ENCODE measurements at regions not wholly inside any gene's neighbourhood (a gene's known extent, or its start where the extent isn't known, plus 50 kb on each side); places are given as distances from the start of the nearest gene placed in this dataset.

DNA sequence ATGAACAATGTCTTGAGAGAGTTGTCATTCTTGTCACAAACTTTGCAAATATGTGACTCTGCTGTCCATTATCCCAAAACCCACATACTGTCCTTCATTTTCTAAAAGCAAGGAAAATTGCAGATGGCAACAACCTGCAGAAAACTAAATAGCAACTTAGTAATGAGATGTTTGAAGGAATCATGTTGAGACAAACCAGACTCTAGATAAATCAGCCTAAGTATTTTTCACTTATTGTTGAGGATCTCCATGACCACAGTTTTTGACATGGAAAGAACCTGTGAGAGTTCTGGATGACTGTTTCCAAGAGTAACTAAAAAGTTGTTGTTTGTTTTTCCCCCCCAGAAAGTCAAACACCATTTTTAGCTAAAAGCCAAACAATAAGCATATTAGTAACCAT, 535.2 kb upstream of the ZNF608 start:
- no peak for DNase-seq (ENCODE audit: low spot score)

DNA sequence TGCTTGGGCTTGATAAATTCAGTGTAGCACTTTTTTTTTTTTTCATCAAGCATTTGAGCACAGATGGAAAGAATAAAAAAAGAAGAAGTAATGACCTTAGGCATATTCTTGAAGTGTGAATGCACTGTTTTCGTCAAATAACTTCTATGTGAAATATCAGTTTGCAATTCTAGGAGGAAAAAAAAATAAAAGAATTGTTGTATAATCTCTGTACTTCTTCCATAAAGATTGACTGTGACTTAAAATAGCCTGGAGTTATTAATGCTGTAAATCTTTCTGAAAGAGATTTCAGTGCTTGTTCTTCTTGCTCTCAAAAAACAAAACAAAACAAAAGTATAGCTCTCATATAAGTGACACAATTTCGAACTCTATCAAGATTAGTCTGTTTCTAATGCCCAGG, 536.9 kb upstream of the ZNF608 start:
- DNase-seq (ENCODE audit: low spot score) = no peak

DNA sequence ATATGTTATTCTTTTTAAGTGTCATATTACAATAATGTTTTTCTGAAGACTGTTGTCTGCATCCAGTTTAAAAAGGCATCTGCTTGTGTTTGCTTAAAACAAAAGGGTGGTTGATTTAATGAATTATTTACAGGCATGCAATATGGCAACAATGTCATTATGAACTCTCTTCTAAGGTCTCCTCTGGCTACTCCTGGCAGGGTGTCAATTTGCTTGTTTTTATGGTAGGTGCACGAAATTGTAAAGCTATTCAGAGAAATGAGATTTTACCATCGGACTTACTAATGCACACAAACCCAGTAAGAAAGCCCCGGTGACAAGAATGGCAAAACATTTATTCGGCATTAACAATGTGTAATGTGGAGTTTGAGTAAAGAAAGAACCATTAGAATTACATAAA, 539.8 kb upstream of the ZNF608 start:
- DNase-seq (ENCODE audit: low spot score) = no peak

DNA sequence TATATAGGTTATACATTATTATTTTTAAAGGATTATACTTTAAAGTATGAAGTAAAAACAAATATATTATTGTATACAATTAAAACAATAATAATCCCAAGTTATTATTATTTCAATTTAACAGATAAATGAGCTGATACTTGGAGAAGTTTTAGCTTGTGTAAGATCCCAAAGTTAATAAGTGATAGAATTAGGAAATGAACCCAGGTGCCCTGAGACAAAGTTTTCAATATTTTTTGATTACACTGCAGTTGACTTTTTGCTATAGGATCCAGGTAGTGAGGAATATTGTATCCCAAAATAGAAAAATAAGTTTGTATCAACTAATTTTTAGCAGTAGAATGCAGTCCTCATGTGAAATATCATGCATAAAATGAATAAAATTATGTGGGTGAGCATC, 543.2 kb upstream of the ZNF608 start:
- DNase-seq (ENCODE audit: low spot score) = no peak

DNA sequence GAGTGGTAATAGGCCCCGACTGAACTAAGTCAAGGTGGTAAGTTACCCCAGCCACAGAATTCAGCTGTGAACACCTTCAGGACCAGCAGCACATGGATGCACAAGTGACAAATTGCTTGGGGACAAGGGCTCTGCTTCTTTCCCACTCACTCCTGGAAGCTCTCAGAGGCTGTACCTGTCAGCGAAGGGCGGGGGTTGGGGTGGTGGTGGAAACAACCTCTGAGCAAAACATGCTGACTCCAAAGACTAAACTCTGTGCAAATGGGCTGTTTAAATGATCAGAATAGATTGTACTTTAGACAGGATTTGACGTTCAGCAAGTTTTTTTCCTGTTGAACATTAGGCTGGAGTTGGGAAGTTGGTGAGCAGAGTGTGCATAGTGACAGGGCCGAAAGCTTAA, 544.5 kb upstream of the ZNF608 start:
- no peak for DNase-seq (ENCODE audit: low spot score)

DNA sequence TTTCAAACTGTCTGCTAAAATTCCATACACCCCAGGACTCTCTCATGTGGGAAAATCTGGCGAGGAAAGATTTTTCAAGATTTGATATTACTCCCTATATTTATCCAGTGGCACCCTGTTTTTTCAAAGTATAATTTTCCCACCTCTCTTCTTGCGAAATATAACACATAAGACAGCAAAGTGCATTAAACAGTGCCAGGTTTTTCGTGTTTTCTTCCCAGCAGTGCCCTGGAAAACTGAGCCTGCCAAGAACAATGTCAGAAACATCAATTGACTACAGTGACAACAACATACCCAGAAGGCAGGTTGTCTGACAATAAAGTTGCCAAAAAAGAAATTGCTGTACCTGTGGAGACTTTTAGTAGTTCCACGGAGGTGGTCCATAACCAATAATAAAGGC, 545.0 kb upstream of the ZNF608 start:
- DNase-seq (ENCODE audit: low spot score) = no peak

DNA sequence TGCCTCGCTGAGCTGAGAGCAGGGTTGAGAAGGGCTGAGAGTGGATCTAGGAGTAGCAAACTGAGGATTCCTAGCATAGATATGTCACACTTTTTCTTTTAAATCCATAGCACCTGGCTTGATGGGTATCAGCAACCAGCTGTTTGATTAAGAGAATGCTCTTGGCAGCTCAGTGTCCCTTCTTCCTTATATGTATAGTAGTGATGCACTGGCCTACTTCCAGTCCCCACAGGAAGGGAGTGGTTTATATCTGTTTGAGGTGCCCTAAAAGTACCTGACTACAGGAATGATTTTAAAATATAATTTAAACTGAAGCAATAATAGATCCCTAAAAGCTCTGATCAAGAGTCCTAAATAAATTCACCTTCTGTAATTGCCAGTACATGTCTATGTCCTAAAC, 546.8 kb upstream of the ZNF608 start:
- DNase-seq (ENCODE audit: low spot score) = no peak

DNA sequence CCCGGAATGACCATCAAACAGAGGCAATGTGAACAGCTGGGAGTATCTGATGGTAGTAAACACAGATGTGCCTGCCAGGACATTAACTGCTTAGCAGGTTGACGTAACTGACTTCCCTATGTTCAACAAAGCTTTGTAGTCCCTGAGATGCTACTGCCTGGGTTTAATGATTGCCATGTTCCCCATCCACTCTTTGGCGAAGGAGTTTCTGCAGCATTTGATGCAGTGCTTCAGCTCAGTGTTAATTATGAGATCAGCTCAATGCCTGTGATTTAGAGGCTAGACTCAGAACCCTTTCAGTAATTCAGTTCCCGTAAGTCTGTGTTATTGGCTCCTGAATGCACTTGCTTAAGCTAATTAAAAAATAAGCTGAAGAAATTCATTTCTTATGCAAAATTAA, 547.3 kb upstream of the ZNF608 start:
- no peak for DNase-seq (ENCODE audit: low spot score)

DNA sequence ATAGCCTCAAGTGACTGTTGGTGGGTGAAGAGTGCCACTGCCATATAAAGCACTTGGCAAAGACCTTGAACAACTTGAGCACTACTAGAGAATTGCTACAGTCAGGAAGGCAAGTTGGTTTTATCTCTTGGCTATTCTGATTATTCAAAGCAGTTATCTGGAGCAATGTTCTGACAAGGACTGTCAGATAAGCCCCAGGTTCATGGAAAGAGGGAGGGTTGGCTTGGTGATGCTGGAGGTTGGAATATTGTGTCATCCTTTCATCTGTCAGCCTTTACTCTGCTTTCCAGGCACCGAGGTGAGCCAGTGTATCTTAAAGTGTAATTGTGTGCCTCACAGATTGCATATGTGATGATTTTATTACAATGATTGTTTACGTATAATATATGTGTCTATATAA, 548.4 kb upstream of the ZNF608 start:
- DNase-seq (ENCODE audit: low spot score) = no peak

DNA sequence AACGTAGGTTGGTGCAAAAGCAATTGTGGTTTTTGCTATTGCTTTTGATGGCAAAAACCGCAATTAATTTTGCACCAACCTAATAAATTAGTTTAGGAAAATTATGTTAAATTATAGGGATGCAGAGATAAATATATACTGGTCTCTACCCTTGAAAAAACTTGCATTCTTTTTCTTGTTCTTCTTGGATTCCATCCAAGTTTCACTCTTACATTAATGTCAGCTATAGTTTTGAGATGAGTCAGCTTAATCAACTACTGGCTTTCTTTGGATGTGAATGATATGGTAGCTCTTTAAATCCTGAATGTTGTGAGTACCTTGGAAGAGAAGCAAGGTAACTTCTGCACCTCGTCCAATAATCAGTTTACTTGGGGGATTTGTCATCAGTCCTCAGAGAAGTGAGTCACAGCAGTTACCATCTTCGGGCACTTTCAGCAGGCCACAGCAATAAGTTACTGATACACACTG, 549.0 kb upstream of the ZNF608 start:
- DNase-seq (ENCODE audit: low spot score) = no peak

DNA sequence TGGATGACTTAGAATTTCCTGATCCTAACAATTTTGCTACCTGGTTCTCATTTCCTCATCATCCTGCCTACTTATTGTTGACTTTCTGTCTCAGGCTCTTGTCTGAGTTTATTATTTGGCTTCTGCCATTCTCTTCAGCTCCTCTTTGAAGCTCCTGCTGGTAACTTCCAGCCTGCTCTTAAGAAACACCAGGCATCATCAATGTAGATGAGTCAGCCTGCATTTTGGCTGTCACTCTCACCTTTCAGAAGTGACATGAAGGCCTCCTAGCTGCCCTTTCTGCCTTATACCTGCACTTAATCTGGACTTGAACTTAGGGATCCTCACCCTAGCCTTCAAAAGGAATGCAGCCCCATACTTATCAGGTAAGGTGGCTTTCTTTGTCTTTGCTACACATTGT, 551.8 kb upstream of the ZNF608 start:
- no peak for DNase-seq (ENCODE audit: low spot score)

DNA sequence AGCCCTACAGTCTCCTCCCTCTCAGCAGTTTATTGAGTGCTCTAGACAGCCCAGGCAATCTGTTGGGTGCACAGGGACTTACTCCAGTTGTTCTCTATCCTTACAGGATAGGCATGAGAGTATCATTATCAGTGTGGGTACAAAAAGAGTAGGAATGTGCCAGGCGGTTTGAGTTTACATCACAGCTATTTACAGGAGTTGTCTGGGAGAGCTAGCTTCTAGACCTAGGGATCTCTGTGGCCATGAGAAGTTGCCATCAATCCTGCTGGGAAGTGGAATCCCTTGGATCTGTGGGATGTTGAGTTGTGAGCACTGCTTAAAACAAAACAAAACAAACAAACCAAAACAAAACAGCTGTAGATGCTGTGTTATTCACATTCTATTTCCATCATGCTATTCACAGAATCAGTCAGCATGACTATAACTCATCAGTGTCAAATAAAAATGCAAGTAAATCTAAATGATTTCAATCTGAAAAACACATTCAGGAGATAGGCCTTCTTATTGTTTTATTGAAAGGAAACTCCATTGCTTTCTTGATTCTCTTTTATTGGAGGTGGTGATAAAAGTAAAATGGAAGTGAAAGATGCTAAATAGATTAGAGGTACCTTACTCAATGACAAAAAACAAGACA, 552.4 kb upstream of the ZNF608 start:
- DNase-seq (ENCODE audit: low spot score) = no peak

DNA sequence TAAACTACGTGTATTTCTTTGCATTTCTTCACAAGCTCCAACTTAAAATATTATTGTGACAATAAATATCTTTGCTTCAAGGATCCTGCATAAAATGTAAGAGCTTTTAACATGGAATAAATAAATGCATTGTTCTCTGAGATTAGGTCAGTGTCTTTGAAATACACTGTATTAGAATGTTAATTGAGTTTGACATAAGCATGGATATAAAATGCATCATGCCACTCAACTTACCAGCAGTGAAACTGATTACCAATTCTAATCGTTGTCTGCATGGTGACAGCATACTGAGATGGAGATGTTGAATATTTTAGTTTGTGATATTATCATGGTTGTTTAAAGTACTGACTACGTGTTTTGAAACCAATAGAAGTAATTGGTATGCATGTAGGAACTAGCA, 555.3 kb upstream of the ZNF608 start:
- DNase-seq (ENCODE audit: low spot score) = no peak

DNA sequence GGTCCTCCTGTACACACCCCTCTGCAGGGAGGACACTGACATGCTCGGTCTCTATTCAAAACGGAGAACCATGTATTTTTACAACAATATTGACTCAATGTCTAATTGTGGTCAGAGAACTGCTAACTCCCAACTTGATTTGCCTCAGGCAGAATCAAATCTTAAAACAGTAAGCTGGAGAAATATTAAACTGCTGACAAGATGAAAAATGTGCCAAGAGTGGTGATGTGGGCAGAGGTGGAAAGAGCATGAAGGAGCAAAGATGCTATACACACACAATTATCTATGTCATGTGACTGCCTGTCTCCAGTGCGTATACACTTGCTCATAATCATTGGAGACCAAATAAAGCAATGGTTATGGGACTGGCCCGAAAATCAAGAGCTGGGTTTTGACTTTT, 556.1 kb upstream of the ZNF608 start:
- no peak for DNase-seq (ENCODE audit: low spot score)

DNA sequence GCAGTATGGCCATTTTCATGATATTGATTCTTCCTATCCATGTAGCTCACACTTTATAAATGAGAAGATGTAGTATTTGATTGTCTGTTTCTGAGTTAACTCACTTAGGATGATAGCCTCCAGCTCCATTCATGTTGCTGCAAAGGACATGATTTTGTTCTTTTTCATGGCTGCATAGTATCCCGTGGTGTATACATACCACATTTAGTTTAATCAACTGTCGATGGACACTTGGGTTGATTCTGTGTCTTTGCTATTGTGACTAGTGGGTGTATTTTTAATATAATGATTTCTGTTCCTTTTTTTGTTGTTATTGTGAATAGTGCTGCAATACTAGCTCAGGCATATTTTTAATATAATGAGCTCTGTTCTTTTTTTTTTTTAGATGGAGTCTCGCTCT, 560.3 kb upstream of the ZNF608 start:
- DNase-seq (ENCODE audit: low spot score) = no peak

DNA sequence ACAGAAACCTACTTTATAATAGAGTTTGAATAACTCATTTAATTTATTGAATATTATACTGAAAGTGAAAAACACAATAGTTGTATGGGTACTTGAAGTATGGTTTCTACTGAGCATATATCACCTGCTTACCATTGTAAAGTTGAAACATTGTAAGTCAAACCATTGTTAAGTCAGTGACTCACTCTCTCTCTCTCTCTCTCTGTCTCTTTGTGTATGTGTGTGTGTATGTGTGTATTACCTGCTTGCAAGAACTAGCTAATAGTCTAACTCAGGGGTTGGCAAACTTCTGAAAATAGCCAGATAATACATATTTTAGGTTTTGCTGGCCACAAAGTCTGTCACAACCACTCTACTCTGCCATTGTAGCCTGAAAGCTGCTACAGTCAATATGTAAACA, 564.3 kb upstream of the ZNF608 start:
- no peak for DNase-seq (ENCODE audit: low spot score)

DNA sequence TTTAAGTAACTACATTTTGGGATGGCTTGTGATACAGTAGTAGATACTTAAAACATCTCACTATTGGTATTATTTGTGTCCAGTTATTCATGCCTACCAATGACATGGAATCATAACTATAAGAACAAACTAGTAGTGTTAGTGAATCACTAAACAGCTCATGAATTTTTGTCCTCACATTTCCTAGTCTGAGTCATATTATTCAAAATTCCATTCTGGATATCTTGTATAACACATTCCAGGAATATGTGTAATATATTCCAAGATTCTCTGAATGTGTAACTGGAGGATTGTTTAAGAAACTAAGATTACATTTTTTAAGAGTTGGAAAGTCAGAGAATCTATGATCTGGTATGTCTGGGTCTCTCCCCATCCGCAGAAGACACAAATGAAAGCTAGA, 565.3 kb upstream of the ZNF608 start:
- no peak for DNase-seq (ENCODE audit: low spot score)

DNA sequence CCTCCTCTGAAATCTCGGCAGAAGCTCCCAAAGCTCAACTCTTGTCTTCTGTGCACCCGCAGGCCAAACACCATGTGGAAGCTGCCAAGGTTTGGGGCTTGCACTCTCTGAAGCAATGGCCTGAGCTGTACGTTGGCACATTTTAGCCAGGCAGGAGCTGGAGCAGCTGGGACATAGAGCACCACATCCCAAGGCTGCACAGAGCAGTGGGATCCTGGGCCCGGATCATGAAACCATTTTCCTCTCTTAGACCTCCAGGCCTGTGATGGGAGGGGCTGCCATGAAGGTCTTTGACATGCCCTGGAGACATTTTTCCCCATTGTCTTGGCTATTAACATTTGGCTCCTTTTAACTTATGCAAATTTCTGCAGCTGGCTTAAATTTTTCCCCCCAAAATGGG, 567.1 kb upstream of the ZNF608 start:
- no peak for DNase-seq (ENCODE audit: low spot score)

DNA sequence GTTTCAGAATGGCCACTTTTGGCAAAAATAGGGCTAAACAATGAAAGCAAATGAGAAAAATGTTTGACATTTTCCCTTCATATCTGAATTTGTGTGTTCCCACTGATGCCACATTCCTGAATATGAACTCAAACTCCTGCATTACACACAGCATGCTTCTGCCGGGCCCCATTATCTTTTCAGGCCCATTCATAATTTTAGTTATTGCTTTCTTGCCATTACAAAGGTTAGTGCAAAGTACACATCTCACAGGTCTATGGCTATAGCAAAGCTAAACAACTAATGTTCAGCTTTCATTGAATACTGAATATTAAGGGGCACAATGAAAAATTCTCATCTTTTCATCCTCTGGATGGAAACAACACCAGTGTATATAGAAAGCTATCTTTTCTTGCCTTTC, 568.9 kb upstream of the ZNF608 start:
- no peak for DNase-seq (ENCODE audit: low spot score)

DNA sequence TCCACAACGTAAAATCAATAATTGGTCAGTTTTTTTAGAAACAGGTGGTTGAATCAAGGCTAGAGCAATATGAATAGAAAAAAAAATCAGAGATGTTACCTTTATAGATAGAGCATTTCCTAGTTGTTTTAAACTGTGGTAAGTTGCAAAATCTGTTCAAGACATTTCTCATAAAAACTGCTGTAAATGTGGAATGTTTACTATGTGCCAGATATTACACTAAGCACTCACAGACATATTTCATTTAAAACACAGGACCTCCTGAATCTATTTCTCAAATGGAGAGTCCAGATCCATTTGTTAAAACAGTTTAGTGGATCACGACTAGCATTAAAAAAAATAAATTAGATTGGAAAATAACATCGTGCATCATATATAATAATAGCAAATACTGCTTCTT, 570.0 kb upstream of the ZNF608 start:
- DNase-seq (ENCODE audit: low spot score) = no peak

DNA sequence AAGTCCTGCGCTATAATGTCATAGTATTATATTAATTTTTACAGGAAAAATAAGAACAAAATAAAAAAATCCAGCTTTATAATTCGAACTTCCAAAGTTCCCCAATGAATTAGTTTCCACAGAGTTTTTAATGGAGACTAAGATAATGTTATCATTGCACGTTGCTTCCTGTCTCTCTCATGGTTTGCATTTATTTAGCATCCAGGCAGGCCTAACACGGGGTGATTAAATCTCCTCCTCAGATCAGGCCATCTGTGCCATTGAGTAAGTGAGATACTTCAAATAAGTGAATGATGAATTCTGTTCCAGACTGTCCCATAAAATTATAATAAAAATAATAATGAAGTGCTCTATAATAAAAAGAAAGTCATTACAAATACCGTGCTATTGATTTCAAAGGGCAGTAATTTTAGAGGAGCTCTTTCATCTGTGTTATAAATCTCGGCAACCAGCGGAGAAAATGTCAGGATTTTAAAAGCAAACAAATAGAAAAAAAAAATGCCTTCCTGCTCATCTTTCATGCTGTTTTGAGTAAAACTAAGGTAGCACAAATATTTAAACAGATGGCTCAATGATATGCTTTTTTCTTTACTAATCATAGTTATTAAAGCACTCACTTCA, 570.6 kb upstream of the ZNF608 start:
- DNase-seq (ENCODE audit: low spot score) = no peak

DNA sequence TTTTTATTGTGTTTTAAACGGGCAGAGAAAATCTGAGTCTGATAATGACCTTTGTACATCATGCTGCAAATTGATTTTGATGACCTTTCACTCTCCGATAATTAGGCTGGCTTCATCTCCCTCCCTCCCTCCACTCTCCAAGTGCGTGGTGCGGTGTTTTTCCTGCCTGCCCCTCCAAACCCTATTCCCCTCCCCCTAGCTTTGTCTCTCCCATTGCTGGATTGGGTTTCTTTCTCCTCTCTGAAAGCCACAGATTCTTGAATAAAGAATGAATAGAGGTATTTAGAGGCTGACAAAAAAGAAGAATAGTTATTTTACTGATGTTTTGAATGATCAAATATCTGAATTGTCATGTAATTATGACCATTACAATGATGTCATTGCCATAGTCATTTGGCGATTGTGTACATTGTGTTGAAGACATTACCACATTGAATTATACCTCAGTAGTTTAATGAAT, 571.1 kb upstream of the ZNF608 start:
- DNase-seq (ENCODE audit: low spot score) = no peak

DNA sequence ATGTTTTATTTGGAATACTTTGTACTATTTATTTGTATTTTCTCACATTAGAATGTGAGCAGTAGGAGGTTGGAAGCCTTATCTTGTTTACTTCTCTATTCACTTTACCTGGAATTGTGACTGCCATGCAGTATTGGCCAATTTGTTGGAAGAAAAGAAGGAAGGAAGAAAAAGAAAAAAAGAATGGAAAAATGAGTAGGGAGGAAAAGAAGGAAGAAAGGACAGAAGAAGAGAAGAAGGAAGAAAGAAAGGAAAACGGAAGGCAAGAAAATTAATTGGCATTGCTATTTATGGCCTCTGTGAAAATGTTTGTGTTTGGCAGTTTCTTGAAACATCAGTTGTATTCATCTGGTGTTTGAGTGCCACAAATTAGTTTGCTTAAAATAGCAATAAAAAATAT, 575.2 kb upstream of the ZNF608 start:
- no peak for DNase-seq (ENCODE audit: low spot score)

DNA sequence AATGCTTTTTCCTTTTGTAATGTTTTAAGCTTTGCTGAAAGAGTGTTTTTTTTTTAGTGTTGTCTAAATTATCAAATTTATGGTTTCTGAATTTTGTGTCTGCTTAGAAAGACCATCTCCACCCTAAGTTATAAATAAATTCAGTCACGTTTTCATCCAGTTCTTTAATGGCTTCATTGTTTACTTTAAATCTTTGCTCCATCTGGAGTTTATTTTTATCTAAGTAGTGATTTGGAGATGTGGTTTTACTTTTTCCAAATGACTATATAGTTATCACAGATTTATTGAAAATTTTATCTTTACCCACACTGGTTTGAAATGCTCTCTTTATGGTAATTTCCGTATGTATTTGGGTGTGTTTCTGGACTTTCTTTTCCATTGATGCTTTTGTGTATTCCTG, 577.2 kb upstream of the ZNF608 start:
- DNase-seq (ENCODE audit: low spot score) = no peak
